Gastrocnemius medialis (tissue), 4 donors: ENCODE measurements at regions not wholly inside any gene's neighbourhood (a gene's known extent, or its start where the extent isn't known, plus 50 kb on each side); places are given as distances from the start of the nearest gene placed in this dataset.
"Not testable (repeated sequence)": the region's sequence is repeated elsewhere in the genome, so short reads cannot be mapped to it uniquely, and the experiment has no call there.

Source experiments
- ATAC-seq, 2 donors: fragments of 150-250 bp; one replicate each; pipeline ENCODE4 v1.9.1; 2016
- DNase-seq, 2 donors: peaks; one replicate each; pipeline ENCODE4 v3.0.0-alpha.2; 2019
- H3K27ac ChIP-seq, 4 donors: fragments of 200-600 bp; sonication (generic); 1 replicate in 1 of 4; 2 replicates in 3 of 4; pipeline ENCODE4 v1.5.1; 2016 to 2018; ENCODE audit warnings: mild to moderate bottlenecking in 2 of 4, moderate library complexity in 1 of 4
- H3K27me3 ChIP-seq, 3 donors: fragments of 200-600 bp; sonication (generic) in 2 of 3; 1 replicate in 1 of 3; 2 replicates in 2 of 3; pipeline versions ENCODE4 v1.5.1 to v1.6.0; 2016 to 2019; ENCODE audit warnings: mild to moderate bottlenecking in 1 of 3, moderate library complexity in 1 of 3
- H3K36me3 ChIP-seq, 2 donors: fragments of 200-600 bp; sonication (generic) in 1 of 2; one replicate each; pipeline ENCODE4 v1.5.1; 2017 to 2018
- H3K4me1 ChIP-seq, 2 donors: fragments of 200-600 bp; sonication (generic) in 1 of 2; one replicate each; pipeline ENCODE4 v1.5.1; 2016 to 2017; ENCODE audit warnings: mild to moderate bottlenecking in 2 of 2
- H3K4me3 ChIP-seq, 4 donors: fragments of 200-600 bp; sonication (generic) in 3 of 4; 1 replicate in 1 of 4; 2 replicates in 3 of 4; pipeline ENCODE4 v1.5.1; 2016 to 2019; ENCODE audit warnings: mild to moderate bottlenecking in 2 of 4
- H3K9me3 ChIP-seq, 3 donors: fragments of 200-600 bp; sonication (generic) in 2 of 3; 1 replicate in 1 of 3; 2 replicates in 2 of 3; pipeline ENCODE4 v1.5.1; 2016 to 2019
- CTCF ChIP-seq, 5 experiments: fragments of 450-650 bp in 3 of 5; fragments of 200-600 bp in 2 of 5; sonication (generic) in 2 of 5; IDR thresholded peaks in 4 of 5; conservative IDR thresholded peaks in 1 of 5; 1 replicate in 4 of 5; 2 replicates in 1 of 5; pipeline ENCODE4 v1.5.1; 2016 to 2019; ENCODE audit warnings: antibody characterized with exemption in 5 of 5, mild to moderate bottlenecking in 3 of 5, moderate library complexity in 3 of 5
- POLR2A ChIP-seq, 2 donors: fragments of 450-650 bp; IDR thresholded peaks; one replicate each; pipeline ENCODE4 v1.6.1; 2017; ENCODE audit warnings: antibody characterized with exemption in 2 of 2, mild to moderate bottlenecking in 2 of 2, moderate library complexity in 2 of 2
- in situ Hi-C, 4 donors: fragments of 200-750 bp; cut with MboI; loops; one replicate each; pipeline versions ENCODE4 v1.15.0 to v1.8.0; 2017; ENCODE audit warnings: low sequenced_read_pairs in 4 of 4
- intact Hi-C: fragments of 100-400 bp; cut with DNase I; formaldehyde crosslinking; loops from one replicate; pipeline ENCODE4 v1.15.1; 2023; ENCODE audit warnings: low total_unique reads

- DNase-seq, result no peak
- ATAC-seq, result no peak
- intact Hi-C loops, result no loop called here
- in situ Hi-C loops, result no loop called here
- no peak for TF ChIP-seq CTCF (IDR thresholded peaks at IDR 0.05 in 4 of 5, conservative IDR thresholded peaks at IDR 0.05 in 1 of 5)
- TF ChIP-seq POLR2A (IDR thresholded peaks at IDR 0.05), result no peak
- H3K27ac ChIP-seq, result no peak overlapping the region
- H3K4me1 ChIP-seq, result no peaks in the 10 kb centered on the region
- H3K4me3 ChIP-seq, result no peak overlapping the region
- H3K36me3 ChIP-seq, result no peaks in the 10 kb centered on the region
- H3K9me3 ChIP-seq, result no peaks in the 10 kb centered on the region
- no peaks in the 10 kb centered on the region for H3K27me3 ChIP-seq
Observed at GRCh38 chr15:20658024-20658423, 116.4 kb upstream of the GOLGA6L6 start.

GRCh38 chr15:20657084-20657483, 115.5 kb upstream of the GOLGA6L6 start:
- no peaks in the 10 kb centered on the region for H3K27me3 ChIP-seq
- no peaks in the 10 kb centered on the region for H3K36me3 ChIP-seq
- no peak overlapping the region for H3K27ac ChIP-seq
- intact Hi-C loops (no loop called here), in situ Hi-C loops (no loop called here)
- no peak overlapping the region for H3K4me3 ChIP-seq
- H3K9me3 ChIP-seq, result no peaks in the 10 kb centered on the region
- TF ChIP-seq POLR2A (IDR thresholded peaks at IDR 0.05) (no peak), CTCF (IDR thresholded peaks at IDR 0.05 in 4 of 5, conservative IDR thresholded peaks at IDR 0.05 in 1 of 5) (no peak)
- DNase-seq, result no peak
- no peaks in the 10 kb centered on the region for H3K4me1 ChIP-seq
- ATAC-seq, result no peak

- no peak overlapping the region for H3K27ac ChIP-seq
- H3K27me3 ChIP-seq, result no peaks in the 10 kb centered on the region
- TF ChIP-seq POLR2A (IDR thresholded peaks at IDR 0.05) (no peak), CTCF (IDR thresholded peaks at IDR 0.05 in 4 of 5, conservative IDR thresholded peaks at IDR 0.05 in 1 of 5) (no peak)
- H3K9me3 ChIP-seq, result no peaks in the 10 kb centered on the region
- in situ Hi-C loops (no loop called here), intact Hi-C loops (no loop called here)
- H3K4me1 ChIP-seq, result no peaks in the 10 kb centered on the region
- H3K36me3 ChIP-seq, result no peaks in the 10 kb centered on the region
- DNase-seq, result no peak
- H3K4me3 ChIP-seq, result no peak overlapping the region
- ATAC-seq, result no peak
Observed at GRCh38 chr15:20652914-20653313, 111.3 kb upstream of the GOLGA6L6 start.

- H3K27me3 ChIP-seq, H3K9me3 ChIP-seq, H3K36me3 ChIP-seq, intact Hi-C loops, H3K27ac ChIP-seq, H3K4me3 ChIP-seq, in situ Hi-C loops, DNase-seq, ATAC-seq, H3K4me1 ChIP-seq: not testable (repeated sequence)
Observed at GRCh38 chr15:20648402-20648975, 106.9 kb upstream of the GOLGA6L6 start.

- ATAC-seq, result no peak
- no peak for DNase-seq
- H3K4me3 ChIP-seq, result no peak overlapping the region
- H3K9me3 ChIP-seq, result no peaks in the 10 kb centered on the region
- in situ Hi-C loops (no loop called here), intact Hi-C loops (no loop called here)
- no peaks in the 10 kb centered on the region for H3K4me1 ChIP-seq
- peaks cover 0 to 4% (median 4%) of the 10 kb centered on the region in 3 donors for H3K27me3 ChIP-seq
- H3K27ac ChIP-seq, result no peak overlapping the region
- no peaks in the 10 kb centered on the region for H3K36me3 ChIP-seq
- TF ChIP-seq CTCF (IDR thresholded peaks at IDR 0.05 in 4 of 5, conservative IDR thresholded peaks at IDR 0.05 in 1 of 5), result no peak
- TF ChIP-seq POLR2A (IDR thresholded peaks at IDR 0.05), result no peak
Observed at GRCh38 chr15:20646529-20647142, 105.0 kb upstream of the GOLGA6L6 start.
